ENCODE measurements at regions not wholly inside any gene's neighbourhood (a gene's known extent, or its start where the extent isn't known, plus 50 kb on each side); places are given as distances from the start of the nearest gene placed in this dataset.

GRCh38 chr6:92139601-92140000, 1279.8 kb downstream of the EPHA7 start:
- TF ChIP-seq CTCF (IDR thresholded peaks at IDR 0.05; ENCODE audit: poor library complexity), result no peak
- no peak for TF ChIP-seq EZH2 (IDR thresholded peaks at IDR 0.05; ENCODE audit: borderline replicate concordance)

All from hepatocyte (in vitro differentiated cells).